OCI-M1 (cell line): ENCODE measurements at regions not wholly inside any gene's neighbourhood (a gene's known extent, or its start where the extent isn't known, plus 50 kb on each side); places are given as distances from the start of the nearest gene placed in this dataset.
"Not testable (repeated sequence)": the region's sequence is repeated elsewhere in the genome, so short reads cannot be mapped to it uniquely, and the experiment has no call there.

Experiments
- DNase-seq: peaks from one replicate; lab custom pipeline; 2025; lab: John Stamatoyannopoulos, UW

GRCh38 chr5:3104429-3105060 is 353.1 kb upstream of the IRX2 start:
- DNase-seq, result no peak

GRCh38 chr5:3103262-3103811 is 351.9 kb upstream of the IRX2 start:
- DNase-seq, result no peak

GRCh38 chr5:3102531-3102930 is 351.1 kb upstream of the IRX2 start:
- DNase-seq, result no peak

GRCh38 chr5:3101561-3101960 is 350.1 kb upstream of the IRX2 start:
- DNase-seq, result no peak

GRCh38 chr5:3100921-3101551 is 349.6 kb upstream of the IRX2 start:
- no peak for DNase-seq

GRCh38 chr5:3099954-3100353 is 348.5 kb upstream of the IRX2 start:
- DNase-seq, result no peak

- DNase-seq, result no peak
Measured at GRCh38 chr5:3099526-3099925, 348.0 kb upstream of the IRX2 start.

- no peak for DNase-seq
Measured at GRCh38 chr5:3098821-3099220, 347.3 kb upstream of the IRX2 start.

- no peak for DNase-seq
Measured at GRCh38 chr5:3092664-3093063, 341.2 kb upstream of the IRX2 start.

- no peak for DNase-seq
Measured at GRCh38 chr5:3092211-3092610, 340.7 kb upstream of the IRX2 start.

- no peak for DNase-seq
Measured at GRCh38 chr5:3091040-3091774, 339.7 kb upstream of the IRX2 start.

GRCh38 chr5:3090305-3090704 is 338.8 kb upstream of the IRX2 start:
- DNase-seq, result not testable (repeated sequence)

GRCh38 chr5:3080366-3080765 is 328.9 kb upstream of the IRX2 start:
- no peak for DNase-seq

GRCh38 chr5:3077684-3078083 is 326.2 kb upstream of the IRX2 start:
- no peak for DNase-seq

- DNase-seq, result no peak
Measured at GRCh38 chr5:3075309-3075708, 323.8 kb upstream of the IRX2 start.

- no peak for DNase-seq
Measured at GRCh38 chr5:3068401-3068800, 316.9 kb upstream of the IRX2 start.

- no peak for DNase-seq
Measured at GRCh38 chr5:3060283-3060682, 308.8 kb upstream of the IRX2 start.

- no peak for DNase-seq
Measured at GRCh38 chr5:3059488-3059887, 308.0 kb upstream of the IRX2 start.

- DNase-seq, result no peak
Measured at GRCh38 chr5:3058942-3059341, 307.5 kb upstream of the IRX2 start.

GRCh38 chr5:3056866-3057265 is 305.4 kb upstream of the IRX2 start:
- DNase-seq, result no peak

GRCh38 chr5:3051400-3051799 is 299.9 kb upstream of the IRX2 start:
- DNase-seq, result no peak

- no peak for DNase-seq
Measured at GRCh38 chr5:3050863-3051262, 299.4 kb upstream of the IRX2 start.

GRCh38 chr5:3049261-3049660 is 297.8 kb upstream of the IRX2 start:
- DNase-seq, result no peak
